ENCODE measurements at regions not wholly inside any gene's neighbourhood (a gene's known extent, or its start where the extent isn't known, plus 50 kb on each side); places are given as distances from the start of the nearest gene placed in this dataset.
A peak's percentile ranks its signal among the peaks of the same experiment; 100 is the strongest.
"Not testable (repeated sequence)": the region's sequence is repeated elsewhere in the genome, so short reads cannot be mapped to it uniquely, and the experiment has no call there.

- DNase-seq (ENCODE audit: low read depth), result no peak
Measured at GRCh38 chr3:139238281-139239030, 105.4 kb upstream of the MRPS22 start.

GRCh38 chr3:139239550-139239949 lies 104.3 kb upstream of the MRPS22 start:
- no peak for DNase-seq (ENCODE audit: low read depth)

GRCh38 chr3:139241783-139242182 lies 102.0 kb upstream of the MRPS22 start:
- DNase-seq (ENCODE audit: low read depth), result no peak

DNA sequence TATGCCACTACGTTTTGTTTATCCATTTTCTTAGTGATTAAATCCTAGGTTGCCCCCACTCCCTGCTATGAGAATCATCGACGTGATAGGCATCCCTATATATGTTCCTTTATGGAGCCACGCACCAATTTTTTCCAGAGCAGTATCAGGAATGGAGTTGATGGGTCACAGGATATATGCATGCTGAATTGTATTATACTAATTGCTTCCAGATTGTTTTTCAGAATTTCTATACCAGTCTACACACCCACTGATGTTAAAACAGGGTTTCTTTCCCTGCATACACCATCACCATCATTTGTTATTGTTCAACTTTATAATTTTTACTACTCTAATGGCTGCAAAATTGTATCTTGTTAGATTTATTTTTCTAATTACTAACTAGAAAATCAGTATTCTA lies 100.1 kb upstream of the MRPS22 start:
- no peak for DNase-seq (ENCODE audit: low read depth)

GRCh38 chr3:139248593-139249255 lies 95.1 kb upstream of the MRPS22 start:
- peak; percentile 6 for DNase-seq (ENCODE audit: low read depth)

DNA sequence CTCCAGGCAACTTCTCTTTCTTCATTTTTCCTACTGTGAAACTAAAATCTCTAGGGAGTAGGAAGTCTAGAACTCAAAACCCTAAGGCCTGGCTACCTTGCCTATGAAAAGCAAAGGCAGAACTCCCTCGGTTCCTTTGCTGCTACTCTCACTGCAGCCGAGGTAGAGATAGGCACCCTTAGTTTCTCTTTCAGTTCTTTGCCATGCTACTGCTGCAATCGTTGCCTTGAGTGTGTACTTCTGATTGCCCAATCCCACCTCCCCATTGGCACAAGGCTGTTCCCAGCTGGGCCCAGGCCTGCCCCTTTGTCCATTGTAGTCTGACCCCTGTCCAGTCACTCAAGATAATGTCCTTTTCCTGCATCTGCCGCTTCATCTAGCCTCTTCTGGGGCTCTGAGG lies 92.3 kb upstream of the MRPS22 start:
- peak; percentile 67 for DNase-seq (ENCODE audit: low read depth)

DNA sequence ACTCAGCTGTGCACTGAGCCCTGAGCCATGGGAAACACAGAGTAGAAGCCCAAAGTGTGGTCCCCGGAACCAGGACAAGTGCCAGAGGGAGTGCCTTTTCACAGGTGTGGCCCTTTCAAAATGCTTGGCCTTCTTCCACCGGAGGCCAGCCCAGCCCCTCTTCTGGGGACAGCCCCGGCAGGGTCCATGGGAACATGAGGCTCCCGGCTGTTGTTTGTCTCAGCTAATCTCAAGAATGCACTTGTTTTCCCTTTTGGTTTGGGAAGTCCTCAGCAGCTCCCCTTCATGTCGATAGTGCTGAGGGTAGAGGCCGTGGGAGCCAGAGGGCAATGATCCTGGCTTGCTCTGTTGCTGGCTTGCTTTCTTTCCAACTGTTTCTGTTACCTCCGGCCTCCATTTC lies 91.1 kb upstream of the MRPS22 start:
- no peak for DNase-seq (ENCODE audit: low read depth)

- no peak for DNase-seq (ENCODE audit: low read depth)
Measured at GRCh38 chr3:139258276-139258675, 85.5 kb upstream of the MRPS22 start.

- no peak for DNase-seq (ENCODE audit: low read depth)
Measured at GRCh38 chr3:139259398-139259797, 84.4 kb upstream of the MRPS22 start.

DNA sequence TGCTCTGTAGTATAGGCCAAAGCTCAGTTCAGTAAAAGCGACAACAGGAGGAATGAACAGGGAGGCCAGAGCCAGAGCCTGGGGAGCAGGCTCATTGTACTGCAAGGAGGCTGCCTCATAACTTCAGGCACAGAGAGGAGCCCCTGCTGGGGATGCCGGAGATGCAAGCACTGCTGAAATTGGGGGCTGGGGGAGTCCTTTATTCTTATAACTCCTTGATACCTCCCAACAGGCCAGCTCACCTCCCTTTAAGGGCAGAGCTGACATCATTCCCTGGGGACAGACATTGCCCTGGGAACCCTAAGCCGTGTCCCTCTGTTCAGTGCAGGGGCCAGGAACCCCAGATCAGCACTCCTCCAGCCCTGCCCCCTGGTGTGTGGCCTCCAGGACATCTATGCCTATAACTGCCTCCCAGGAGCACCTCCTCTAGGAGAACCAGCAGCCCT lies 83.8 kb upstream of the MRPS22 start:
- no peak for DNase-seq (ENCODE audit: low read depth)

GRCh38 chr3:139260793-139261736 lies 82.8 kb upstream of the MRPS22 start:
- no peak for DNase-seq (ENCODE audit: low read depth)

GRCh38 chr3:139261754-139262586 lies 81.8 kb upstream of the MRPS22 start:
- DNase-seq (ENCODE audit: low read depth), result no peak

DNA sequence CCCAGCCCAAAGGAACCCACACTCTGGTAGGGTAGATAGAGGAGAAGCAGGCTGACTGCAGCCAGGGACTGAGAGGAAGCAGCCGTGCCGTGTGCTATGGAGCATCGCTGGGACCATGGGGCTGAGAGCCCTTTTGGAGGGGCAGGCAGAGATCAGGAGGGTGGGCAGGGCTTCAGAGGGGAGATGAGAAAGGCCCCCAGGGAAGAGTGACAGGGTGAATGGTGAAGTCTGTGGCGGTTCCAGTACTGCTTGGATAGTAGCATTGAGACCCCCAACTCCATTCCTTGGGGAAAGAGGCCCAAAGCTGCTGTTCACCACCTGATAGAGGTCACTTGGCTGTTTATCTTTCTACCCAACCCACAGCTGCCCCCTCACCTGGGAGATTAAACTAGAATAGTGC lies 80.0 kb upstream of the MRPS22 start:
- DNase-seq (ENCODE audit: low read depth), result no peak

DNA sequence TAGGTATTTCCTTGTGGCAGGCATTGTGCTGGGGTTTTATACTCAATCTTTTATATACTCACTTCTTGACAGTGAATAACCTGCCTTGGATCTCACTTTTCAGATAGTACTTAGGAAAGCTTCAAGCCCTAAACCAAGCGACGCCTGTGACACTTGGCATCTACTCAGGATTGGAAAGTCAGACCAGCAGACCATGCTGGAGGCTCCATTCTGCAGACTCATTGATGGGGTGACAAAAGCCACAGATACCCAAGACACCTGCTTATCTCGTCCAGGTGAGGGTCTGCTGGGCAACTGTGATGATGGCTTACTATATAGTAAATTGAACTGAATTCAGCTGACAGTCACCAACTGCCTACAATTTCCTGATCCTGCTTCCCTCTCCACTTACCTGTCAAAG lies 79.4 kb upstream of the MRPS22 start:
- DNase-seq (ENCODE audit: low read depth), result no peak

GRCh38 chr3:139265131-139266016 lies 78.4 kb upstream of the MRPS22 start:
- DNase-seq (ENCODE audit: low read depth), result no peak

DNA sequence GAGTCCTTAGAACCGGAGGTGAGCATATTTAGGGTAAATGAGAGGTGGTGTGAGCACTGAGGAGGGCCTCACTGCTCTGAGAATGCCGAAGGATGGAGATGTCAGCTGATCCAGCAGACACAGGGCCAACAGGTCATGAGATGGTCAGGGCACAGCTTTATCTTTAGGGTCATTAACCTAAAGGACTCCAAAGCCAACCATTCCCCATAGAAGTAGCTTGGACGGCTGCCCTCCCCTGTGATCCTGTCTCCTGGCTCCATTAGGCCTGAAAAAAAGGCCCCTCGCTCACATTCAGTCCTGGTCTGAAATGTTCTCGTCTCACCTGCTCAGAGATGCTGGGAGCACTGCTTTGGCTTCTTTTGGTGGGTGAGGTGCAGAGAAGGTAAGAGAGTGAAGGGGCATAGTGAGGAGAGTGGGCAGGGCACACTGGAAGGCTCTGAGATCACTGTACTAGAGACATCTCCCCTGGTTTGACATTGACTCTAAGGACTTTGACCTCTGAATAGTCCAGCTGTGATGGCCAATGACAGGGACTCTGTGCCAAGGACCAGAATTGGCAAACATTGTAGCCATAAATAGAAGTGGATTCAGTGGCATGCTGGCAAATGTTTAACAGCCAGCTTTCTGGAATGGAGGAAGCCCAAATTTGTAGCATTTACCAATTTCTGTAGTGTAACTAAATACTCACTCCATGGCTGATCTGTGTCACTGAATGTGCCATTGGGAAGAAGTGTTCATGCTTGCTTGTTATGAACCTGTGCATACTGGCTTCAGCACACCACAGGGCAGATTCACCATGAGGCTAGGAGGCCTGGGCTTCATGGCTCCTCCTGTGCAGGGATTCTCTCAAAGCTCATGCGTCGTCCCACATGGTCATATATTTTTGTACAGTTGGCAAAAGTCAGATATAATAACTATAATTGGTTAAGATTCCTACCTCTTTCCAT lies 76.2 kb upstream of the MRPS22 start:
- no peak for DNase-seq (ENCODE audit: low read depth)

GRCh38 chr3:139269984-139270383 lies 73.8 kb upstream of the MRPS22 start:
- DNase-seq (ENCODE audit: low read depth), result no peak

- not testable (repeated sequence) for DNase-seq (ENCODE audit: low read depth)
Measured at GRCh38 chr3:139270652-139271051, 73.2 kb upstream of the MRPS22 start.

DNA sequence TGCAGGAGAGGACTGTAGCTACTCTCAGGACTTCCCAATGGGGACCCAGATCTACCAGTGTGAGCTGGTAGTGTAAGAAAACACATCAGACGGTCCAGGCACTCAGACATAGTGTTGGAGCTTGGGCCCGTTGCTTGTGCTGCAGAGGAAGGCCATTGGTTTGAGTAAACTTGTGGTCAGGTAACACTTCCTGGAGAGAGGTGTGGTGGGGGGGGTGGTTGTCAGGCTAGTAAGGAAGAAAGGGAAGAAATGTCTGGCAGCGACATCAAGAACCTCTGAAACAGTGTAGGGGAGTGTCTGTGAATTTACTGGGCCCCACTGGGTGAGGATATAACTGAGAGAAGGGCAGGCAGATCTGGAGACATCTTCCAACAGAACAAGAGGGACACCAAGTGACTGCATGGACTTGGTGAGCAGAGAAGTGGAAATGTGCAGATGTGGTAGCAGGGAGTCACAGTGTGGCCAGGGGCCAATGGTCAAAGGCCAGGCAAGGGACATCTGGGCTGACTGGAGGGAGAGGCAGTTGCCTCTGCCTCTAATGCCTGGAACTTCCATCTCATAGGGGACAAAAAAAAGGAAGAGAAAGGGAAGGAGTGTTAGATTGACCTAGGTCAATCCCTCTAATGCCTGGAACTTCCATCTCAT lies 63.7 kb upstream of the MRPS22 start:
- DNase-seq (ENCODE audit: low read depth), result no peak
